Activated naive CD8-positive, alpha-beta T cell (primary cell): ENCODE measurements at regions not wholly inside any gene's neighbourhood (a gene's known extent, or its start where the extent isn't known, plus 50 kb on each side); places are given as distances from the start of the nearest gene placed in this dataset.

Source experiments
- H3K27ac Mint-ChIP-seq: one replicate; pipeline ENCODE4 v1.8.0; 2021; ENCODE audit warnings: mixed read lengths
- H3K27me3 Mint-ChIP-seq: one replicate; pipeline ENCODE4 v1.8.0; 2021; ENCODE audit warnings: mixed read lengths
- H3K36me3 Mint-ChIP-seq: one replicate; pipeline ENCODE4 v1.8.0; 2021; ENCODE audit warnings: mixed read lengths
- H3K4me1 Mint-ChIP-seq: one replicate; pipeline ENCODE4 v1.8.0; 2021; ENCODE audit warnings: low read depth, mixed read lengths
- H3K4me3 Mint-ChIP-seq: one replicate; pipeline ENCODE4 v1.8.0; 2021; ENCODE audit warnings: mild to moderate bottlenecking, mixed read lengths
- H3K9me3 Mint-ChIP-seq: one replicate; pipeline ENCODE4 v1.8.0; 2021; ENCODE audit warnings: low read depth, mixed read lengths

GRCh38 chr10:100669616-100670015, 75.8 kb upstream of the PAX2 start:
- no peaks in the 10 kb centered on the region for H3K36me3 Mint-ChIP-seq
- H3K27me3 Mint-ChIP-seq: peaks cover 40% of the 10 kb centered on the region
- no peak overlapping the region for H3K4me3 Mint-ChIP-seq
- peaks cover 5% of the 10 kb centered on the region for H3K4me1 Mint-ChIP-seq
- no peak overlapping the region for H3K27ac Mint-ChIP-seq
- no peaks in the 10 kb centered on the region for H3K9me3 Mint-ChIP-seq

GRCh38 chr10:100670368-100670767, 75.0 kb upstream of the PAX2 start:
- Mint-ChIP-seq H3K4me1 (peaks cover 5% of the 10 kb centered on the region), H3K36me3 (no peaks in the 10 kb centered on the region), H3K9me3 (no peaks in the 10 kb centered on the region), H3K27me3 (peaks cover 39% of the 10 kb centered on the region), H3K27ac (no peak overlapping the region), H3K4me3 (no peak overlapping the region)

- H3K4me1 Mint-ChIP-seq: peaks cover 5% of the 10 kb centered on the region
- H3K36me3 Mint-ChIP-seq: no peaks in the 10 kb centered on the region
- peak overlapping the region; percentile 35 for H3K4me3 Mint-ChIP-seq
- H3K27me3 Mint-ChIP-seq: peaks cover 41% of the 10 kb centered on the region
- H3K27ac Mint-ChIP-seq: no peak overlapping the region
- no peaks in the 10 kb centered on the region for H3K9me3 Mint-ChIP-seq
Measured at GRCh38 chr10:100670828-100671479, 74.4 kb upstream of the PAX2 start.

GRCh38 chr10:100672199-100672598, 73.2 kb upstream of the PAX2 start:
- H3K4me3 Mint-ChIP-seq: no peak overlapping the region
- no peaks in the 10 kb centered on the region for H3K9me3 Mint-ChIP-seq
- H3K4me1 Mint-ChIP-seq: peaks cover 5% of the 10 kb centered on the region
- peaks cover 39% of the 10 kb centered on the region for H3K27me3 Mint-ChIP-seq
- H3K27ac Mint-ChIP-seq: no peak overlapping the region
- H3K36me3 Mint-ChIP-seq: no peaks in the 10 kb centered on the region

GRCh38 chr10:100677290-100677945, 68.0 kb upstream of the PAX2 start:
- H3K36me3 Mint-ChIP-seq: peaks cover 2% of the 10 kb centered on the region
- H3K27me3 Mint-ChIP-seq: peaks cover 36% of the 10 kb centered on the region
- H3K4me1 Mint-ChIP-seq: peaks cover 3% of the 10 kb centered on the region
- H3K9me3 Mint-ChIP-seq: no peaks in the 10 kb centered on the region
- H3K4me3 Mint-ChIP-seq: no peak overlapping the region
- no peak overlapping the region for H3K27ac Mint-ChIP-seq

GRCh38 chr10:100679327-100679726, 66.1 kb upstream of the PAX2 start:
- H3K36me3 Mint-ChIP-seq: peaks cover 2% of the 10 kb centered on the region
- H3K27ac Mint-ChIP-seq: no peak overlapping the region
- peaks cover 42% of the 10 kb centered on the region for H3K27me3 Mint-ChIP-seq
- no peaks in the 10 kb centered on the region for H3K9me3 Mint-ChIP-seq
- no peak overlapping the region for H3K4me3 Mint-ChIP-seq
- peaks cover 6% of the 10 kb centered on the region for H3K4me1 Mint-ChIP-seq

- Mint-ChIP-seq H3K4me1 (peaks cover 9% of the 10 kb centered on the region), H3K9me3 (no peaks in the 10 kb centered on the region), H3K27me3 (peaks cover 58% of the 10 kb centered on the region), H3K4me3 (no peak overlapping the region), H3K27ac (no peak overlapping the region), H3K36me3 (no peaks in the 10 kb centered on the region)
Measured at GRCh38 chr10:100683004-100683403, 62.4 kb upstream of the PAX2 start.

- Mint-ChIP-seq H3K9me3 (no peaks in the 10 kb centered on the region), H3K4me3 (no peak overlapping the region), H3K36me3 (no peaks in the 10 kb centered on the region), H3K27ac (no peak overlapping the region), H3K27me3 (peaks cover 60% of the 10 kb centered on the region), H3K4me1 (peaks cover 11% of the 10 kb centered on the region)
Measured at GRCh38 chr10:100683545-100684300, 61.7 kb upstream of the PAX2 start.

- H3K4me1 Mint-ChIP-seq: peaks cover 11% of the 10 kb centered on the region
- no peaks in the 10 kb centered on the region for H3K36me3 Mint-ChIP-seq
- no peak overlapping the region for H3K27ac Mint-ChIP-seq
- no peaks in the 10 kb centered on the region for H3K9me3 Mint-ChIP-seq
- peaks cover 60% of the 10 kb centered on the region for H3K27me3 Mint-ChIP-seq
- no peak overlapping the region for H3K4me3 Mint-ChIP-seq
Measured at GRCh38 chr10:100684688-100685235, 60.6 kb upstream of the PAX2 start.

- Mint-ChIP-seq H3K27ac (no peak overlapping the region), H3K4me3 (no peak overlapping the region), H3K27me3 (peaks cover 58% of the 10 kb centered on the region), H3K36me3 (no peaks in the 10 kb centered on the region), H3K4me1 (peaks cover 11% of the 10 kb centered on the region), H3K9me3 (no peaks in the 10 kb centered on the region)
Measured at GRCh38 chr10:100685331-100685730, 60.1 kb upstream of the PAX2 start.

- Mint-ChIP-seq H3K4me3 (no peak overlapping the region), H3K27me3 (peaks cover 52% of the 10 kb centered on the region), H3K4me1 (peaks cover 11% of the 10 kb centered on the region), H3K27ac (no peak overlapping the region), H3K36me3 (no peaks in the 10 kb centered on the region), H3K9me3 (no peaks in the 10 kb centered on the region)
Measured at GRCh38 chr10:100687143-100688003, 58.0 kb upstream of the PAX2 start.

- Mint-ChIP-seq H3K27me3 (peaks cover 47% of the 10 kb centered on the region), H3K27ac (peak overlapping the region; percentile 35), H3K36me3 (no peaks in the 10 kb centered on the region), H3K9me3 (no peaks in the 10 kb centered on the region), H3K4me3 (no peak overlapping the region), H3K4me1 (peaks cover 7% of the 10 kb centered on the region)
Measured at GRCh38 chr10:100688201-100688600, 57.2 kb upstream of the PAX2 start.

GRCh38 chr10:100693821-100694220, 51.6 kb upstream of the PAX2 start:
- Mint-ChIP-seq H3K27me3 (peaks cover 24% of the 10 kb centered on the region), H3K4me1 (peaks cover 10% of the 10 kb centered on the region), H3K27ac (no peak overlapping the region), H3K4me3 (no peak overlapping the region), H3K36me3 (no peaks in the 10 kb centered on the region), H3K9me3 (no peaks in the 10 kb centered on the region)
